WTC11 (cell line): ENCODE measurements at regions not wholly inside any gene's neighbourhood (a gene's known extent, or its start where the extent isn't known, plus 50 kb on each side); places are given as distances from the start of the nearest gene placed in this dataset.

ENCODE experiments used
- ATAC-seq: fragments of 200-7000 bp; cut with Tn5 transposase; 2 replicates; pipeline ENCODE4 v1.10.0; 2021; ENCODE audit warnings: mild to moderate bottlenecking, moderate library complexity
- CTCF ChIA-PET: fragments of 300-600 bp; sonication (Branson Sonifier 250); formaldehyde crosslinking; loops from one replicate; lab custom pipeline; 2021; ENCODE audit warnings: antibody characterized with exemption; lab: Charles Lee
- POLR2A ChIA-PET: fragments of 350-600 bp; sonication (Branson Sonifier 250); formaldehyde crosslinking; loops from one replicate; lab custom pipeline; 2021; ENCODE audit warnings: antibody characterized with exemption; lab: Charles Lee
- DNase-seq: peaks from one replicate; pipeline ENCODE4 v3.0.0; 2021; ENCODE audit warnings: low spot score
- H3K27ac Mint-ChIP-seq: 2 replicates; pipeline ENCODE4 v1.8.0; 2021; ENCODE audit warnings: mixed read lengths
- H3K27me3 Mint-ChIP-seq: 2 replicates; pipeline ENCODE4 v1.8.0; 2021; ENCODE audit warnings: low read depth, mild to moderate bottlenecking, moderate library complexity, mixed read lengths
- H3K36me3 Mint-ChIP-seq: 2 replicates; pipeline ENCODE4 v1.8.0; 2021; ENCODE audit warnings: mixed read lengths
- H3K4me1 Mint-ChIP-seq: 2 replicates; pipeline ENCODE4 v1.8.0; 2022; ENCODE audit warnings: mixed read lengths
- H3K4me3 Mint-ChIP-seq: 2 replicates; pipeline ENCODE4 v1.8.0; 2021; ENCODE audit warnings: mild to moderate bottlenecking, moderate library complexity, mixed read lengths
- H3K9me3 Mint-ChIP-seq: 2 replicates; pipeline ENCODE4 v1.8.0; 2021; ENCODE audit warnings: mixed read lengths
- ATF1 ChIP-seq: sonication (generic); formaldehyde crosslinking; IDR thresholded peaks from 2 replicates; pipeline ENCODE4 v1.8.1; 2023; ENCODE audit warnings: mild to moderate bottlenecking, moderate library complexity, missing genetic modification reagents
- ATF3 ChIP-seq: sonication (generic); formaldehyde crosslinking; conservative IDR thresholded peaks from 2 replicates; pipeline ENCODE4 v1.8.1; 2022; ENCODE audit warnings: mild to moderate bottlenecking, missing genetic modification reagents
- ATF6 ChIP-seq: sonication (generic); formaldehyde crosslinking; IDR thresholded peaks from 2 replicates; pipeline ENCODE4 v1.8.1; 2023; ENCODE audit warnings: mild to moderate bottlenecking, missing genetic modification reagents
- CBFB ChIP-seq: sonication (generic); formaldehyde crosslinking; IDR thresholded peaks from 2 replicates; pipeline ENCODE4 v1.8.1; 2022; ENCODE audit warnings: mild to moderate bottlenecking, low read depth, missing genetic modification reagents
- E2F1 ChIP-seq: sonication (generic); formaldehyde crosslinking; IDR thresholded peaks from 2 replicates; pipeline ENCODE4 v1.8.0; 2022; ENCODE audit warnings: mild to moderate bottlenecking, missing genetic modification reagents
- EMX1 ChIP-seq: fragments of 250-450 bp; sonication (Bioruptor Pico); IDR thresholded peaks from 2 replicates; pipeline ENCODE4 v1.8.0; 2021; ENCODE audit warnings: mild to moderate bottlenecking
- ERG ChIP-seq: fragments of 250-450 bp; sonication (Bioruptor Pico); IDR thresholded peaks from 2 replicates; pipeline ENCODE4 v1.8.0; 2021; ENCODE audit warnings: mild to moderate bottlenecking
- FOXK1 ChIP-seq: sonication (generic); formaldehyde crosslinking; IDR thresholded peaks from 2 replicates; pipeline ENCODE4 v1.8.0; 2022; ENCODE audit warnings: mild to moderate bottlenecking, moderate library complexity, missing genetic modification reagents
- FOXP1 ChIP-seq: sonication (generic); formaldehyde crosslinking; IDR thresholded peaks from 2 replicates; pipeline ENCODE4 v1.8.0; 2022; ENCODE audit warnings: missing genetic modification reagents, mild to moderate bottlenecking, moderate library complexity, borderline replicate concordance
- GABPB1 ChIP-seq: sonication (generic); formaldehyde crosslinking; IDR thresholded peaks from 2 replicates; pipeline ENCODE4 v1.8.1; 2023; ENCODE audit warnings: mild to moderate bottlenecking, missing genetic modification reagents
- GTF2I ChIP-seq: fragments of 250-450 bp; sonication (Bioruptor Pico); conservative IDR thresholded peaks from 2 replicates; pipeline ENCODE4 v1.4.0; 2021; ENCODE audit warnings: mild to moderate bottlenecking
- MAX ChIP-seq: sonication (generic); formaldehyde crosslinking; IDR thresholded peaks from 2 replicates; pipeline ENCODE4 v1.8.0; 2022; ENCODE audit warnings: mild to moderate bottlenecking, missing genetic modification reagents
- MLX ChIP-seq: sonication (generic); formaldehyde crosslinking; IDR thresholded peaks from 2 replicates; pipeline ENCODE4 v1.8.1; 2023; ENCODE audit warnings: mild to moderate bottlenecking, missing genetic modification reagents, moderate library complexity
- MYBL2 ChIP-seq: sonication (generic); formaldehyde crosslinking; IDR thresholded peaks from 2 replicates; pipeline ENCODE4 v1.8.1; 2023; ENCODE audit warnings: mild to moderate bottlenecking, moderate library complexity, missing genetic modification reagents
- NR1H2 ChIP-seq: sonication (generic); formaldehyde crosslinking; IDR thresholded peaks from 2 replicates; pipeline ENCODE4 v1.9.0; 2021; ENCODE audit warnings: mild to moderate bottlenecking, moderate library complexity, missing genetic modification reagents
- NR3C1 ChIP-seq: sonication (generic); formaldehyde crosslinking; conservative IDR thresholded peaks from 2 replicates; pipeline ENCODE4 v1.8.1; 2023; ENCODE audit warnings: low read depth, mild to moderate bottlenecking, missing genetic modification reagents
- OVOL2 ChIP-seq: fragments of 250-450 bp; sonication (Bioruptor Pico); IDR thresholded peaks from 2 replicates; pipeline ENCODE4 v1.9.0; 2021; ENCODE audit warnings: mild to moderate bottlenecking, borderline replicate concordance
- SMAD4 ChIP-seq: sonication (generic); formaldehyde crosslinking; IDR thresholded peaks from 2 replicates; pipeline ENCODE4 v1.8.0; 2022; ENCODE audit warnings: mild to moderate bottlenecking, missing genetic modification reagents
- SOX15 ChIP-seq: fragments of 250-450 bp; sonication (Bioruptor Pico); IDR thresholded peaks from 2 replicates; pipeline ENCODE4 v1.9.0; 2021; ENCODE audit warnings: mild to moderate bottlenecking
- STAT6 ChIP-seq: sonication (generic); formaldehyde crosslinking; conservative IDR thresholded peaks from 2 replicates; pipeline ENCODE4 v1.8.1; 2023; ENCODE audit warnings: mild to moderate bottlenecking, low read depth, missing genetic modification reagents, moderate library complexity
- TCF7 ChIP-seq: sonication (generic); formaldehyde crosslinking; IDR thresholded peaks from 2 replicates; pipeline ENCODE4 v1.8.0; 2022; ENCODE audit warnings: mild to moderate bottlenecking, low read depth, missing genetic modification reagents, moderate library complexity
- USF1 ChIP-seq: sonication (generic); formaldehyde crosslinking; IDR thresholded peaks from 2 replicates; pipeline ENCODE4 v1.8.0; 2022; ENCODE audit warnings: mild to moderate bottlenecking, missing genetic modification reagents
- ZNF423 ChIP-seq: fragments of 250-450 bp; sonication (Bioruptor Pico); IDR thresholded peaks from 2 replicates; pipeline ENCODE4 v2.1.2; 2022; ENCODE audit warnings: mild to moderate bottlenecking, moderate library complexity
- ZNF425 ChIP-seq: fragments of 250-450 bp; sonication (Bioruptor Pico); conservative IDR thresholded peaks from 2 replicates; pipeline ENCODE4 v1.9.0; 2021; ENCODE audit warnings: mild to moderate bottlenecking
- ZNF671 ChIP-seq: fragments of 250-450 bp; sonication (Bioruptor Pico); IDR thresholded peaks from 2 replicates; pipeline ENCODE4 v1.8.0; 2021; ENCODE audit warnings: mild to moderate bottlenecking

GRCh38 chr10:58104351-58104751, 163.3 kb downstream of the IPMK start:
- no peak for TF ChIP-seq FOXK1 (CRISPR knock-in tag)
- TF ChIP-seq MYBL2 (CRISPR knock-in tag): no peak
- no peak for TF ChIP-seq GTF2I (CRISPR knock-in tag)
- TF ChIP-seq MAX (CRISPR knock-in tag): no peak
- TF ChIP-seq ZNF423 (CRISPR knock-in tag): no peak
- no peak for TF ChIP-seq SOX15 (CRISPR knock-in tag)
- TF ChIP-seq CBFB (CRISPR knock-in tag): no peak
- no peak for TF ChIP-seq FOXP1
- TF ChIP-seq ZNF671 (CRISPR knock-in tag): no peak
- no peak for TF ChIP-seq SMAD4 (CRISPR knock-in tag)
- TF ChIP-seq ATF3 (CRISPR knock-in tag): no peak
- TF ChIP-seq ZNF425 (CRISPR knock-in tag): no peak
- no peak for TF ChIP-seq E2F1 (CRISPR knock-in tag)
- TF ChIP-seq NR3C1 (CRISPR knock-in tag): no peak
- no peak for TF ChIP-seq ERG (CRISPR knock-in tag)
- no peak for TF ChIP-seq OVOL2 (CRISPR knock-in tag)
- no peak for TF ChIP-seq ATF6 (CRISPR knock-in tag)

GRCh38 chr10:58102897-58103296, 164.8 kb downstream of the IPMK start:
- no peak for ATAC-seq
- POLR2A ChIA-PET: no interaction called here
- H3K4me3 Mint-ChIP-seq: no peak overlapping the region
- peaks cover 10% of the 10 kb centered on the region for H3K36me3 Mint-ChIP-seq
- TF ChIP-seq STAT6 (CRISPR knock-in tag) (no peak), NR1H2 (CRISPR knock-in tag) (no peak), TCF7 (CRISPR knock-in tag) (no peak), EMX1 (CRISPR knock-in tag) (no peak), ATF1 (CRISPR knock-in tag) (no peak), MLX (CRISPR knock-in tag) (no peak), USF1 (CRISPR knock-in tag) (no peak), GABPB1 (no peak)
- TF ChIP-seq, all 79 proteins: peak for 0
- no peak for DNase-seq
- Mint-ChIP-seq H3K9me3 (peaks cover 29% of the 10 kb centered on the region), H3K4me1 (peaks cover 19% of the 10 kb centered on the region), H3K27me3 (peaks cover 3% of the 10 kb centered on the region), H3K27ac (no peak overlapping the region)
- CTCF ChIA-PET: no interaction called here

More at GRCh38 chr10:58104351-58104751, 163.3 kb downstream of the IPMK start:
- CTCF ChIA-PET: no interaction called here
- Mint-ChIP-seq H3K36me3 (peaks cover 10% of the 10 kb centered on the region), H3K4me3 (no peak overlapping the region), H3K27me3 (peaks cover 3% of the 10 kb centered on the region), H3K4me1 (peaks cover 12% of the 10 kb centered on the region), H3K9me3 (peaks cover 26% of the 10 kb centered on the region), H3K27ac (no peak overlapping the region)
- DNase-seq (no peak), ATAC-seq (no peak)
- POLR2A ChIA-PET: no interaction called here
